Right lobe of liver (tissue), 6 donors: ENCODE measurements at regions not wholly inside any gene's neighbourhood (a gene's known extent, or its start where the extent isn't known, plus 50 kb on each side); places are given as distances from the start of the nearest gene placed in this dataset.
A peak's percentile ranks its signal among the peaks of the same experiment; 100 is the strongest.

Experiments
- ATAC-seq, 4 donors: fragments of 200-7000 bp; cut with Tn5 transposase; one replicate each; pipeline ENCODE4 v1.9.1; 2020; ENCODE audit warnings: mild to moderate bottlenecking in 4 of 4, moderate library complexity in 4 of 4
- DNase-seq, 3 donors: peaks; one replicate each; pipeline ENCODE4 v3.0.0-alpha.2; 2020
- H3K27ac ChIP-seq, 3 donors: fragments of 200-600 bp; one replicate each; pipeline ENCODE4 v1.8.0; 2022
- H3K27me3 ChIP-seq, 2 donors: fragments of 200-600 bp; one replicate each; pipeline ENCODE4 v1.8.0; 2022
- H3K36me3 ChIP-seq, 4 donors: fragments of 200-600 bp; sonication (generic) in 1 of 4; one replicate each; pipeline versions ENCODE4 v1.5.1 to v1.8.0; 2017 to 2022; ENCODE audit warnings: control low read depth in 1 of 4
- H3K4me1 ChIP-seq, 4 donors: fragments of 200-600 bp; sonication (generic) in 1 of 4; one replicate each; pipeline versions ENCODE4 v1.5.1 to v1.8.0; 2017 to 2022; ENCODE audit warnings: control low read depth in 1 of 4
- H3K4me3 ChIP-seq, 3 donors: fragments of 200-600 bp; one replicate each; pipeline ENCODE4 v1.8.0; 2022
- H3K9me3 ChIP-seq, 4 donors: fragments of 200-600 bp; sonication (generic) in 1 of 4; one replicate each; pipeline versions ENCODE4 v1.5.1 to v1.8.0; 2017 to 2022; ENCODE audit warnings: control low read depth in 1 of 4
- POLR2A ChIP-seq: fragments of 450-650 bp; IDR thresholded peaks from one replicate; pipeline ENCODE4 v1.6.1; 2017; ENCODE audit warnings: antibody characterized with exemption, mild to moderate bottlenecking
- WGBS: methylation state at CpG from one replicate; pipeline ENCODE4 v1.1.6; 2018; ENCODE audit warnings: low coverage, low lambda C conversion rate; ENCODE audit not compliant: insufficient coverage; ENCODE audit errors: missing lambda C conversion rate; 5-methylcytosine and 5-hydroxymethylcytosine counted together
- intact Hi-C, 2 donors: fragments of 100-400 bp; cut with DNase I; formaldehyde crosslinking; loops; one replicate each; pipeline versions ENCODE4 v1.11.2 to v1.14.1; 2022
- TF ChIP-seq, protein P1 (sequence below), 4 donors: fragments of 200-600 bp in 3 of 4; fragments of 450-650 bp in 1 of 4; IDR thresholded peaks; one replicate each; pipeline versions ENCODE4 v1.5.1 to v1.8.0; 2016 to 2022; ENCODE audit warnings: antibody characterized with exemption in 4 of 4, mild to moderate bottlenecking in 2 of 4
- donor health status: DM: no; HTN: yes; CAD: no.
- donor health status: DM: no; HTN: no; CAD: no.
- donor health status: DM: no; HTN: no; CAD: no.
- donor health status: DM: no; HTN: yes; CAD: no.
- donor health status: DM: no; HTN: yes; CAD: no.

DNA sequence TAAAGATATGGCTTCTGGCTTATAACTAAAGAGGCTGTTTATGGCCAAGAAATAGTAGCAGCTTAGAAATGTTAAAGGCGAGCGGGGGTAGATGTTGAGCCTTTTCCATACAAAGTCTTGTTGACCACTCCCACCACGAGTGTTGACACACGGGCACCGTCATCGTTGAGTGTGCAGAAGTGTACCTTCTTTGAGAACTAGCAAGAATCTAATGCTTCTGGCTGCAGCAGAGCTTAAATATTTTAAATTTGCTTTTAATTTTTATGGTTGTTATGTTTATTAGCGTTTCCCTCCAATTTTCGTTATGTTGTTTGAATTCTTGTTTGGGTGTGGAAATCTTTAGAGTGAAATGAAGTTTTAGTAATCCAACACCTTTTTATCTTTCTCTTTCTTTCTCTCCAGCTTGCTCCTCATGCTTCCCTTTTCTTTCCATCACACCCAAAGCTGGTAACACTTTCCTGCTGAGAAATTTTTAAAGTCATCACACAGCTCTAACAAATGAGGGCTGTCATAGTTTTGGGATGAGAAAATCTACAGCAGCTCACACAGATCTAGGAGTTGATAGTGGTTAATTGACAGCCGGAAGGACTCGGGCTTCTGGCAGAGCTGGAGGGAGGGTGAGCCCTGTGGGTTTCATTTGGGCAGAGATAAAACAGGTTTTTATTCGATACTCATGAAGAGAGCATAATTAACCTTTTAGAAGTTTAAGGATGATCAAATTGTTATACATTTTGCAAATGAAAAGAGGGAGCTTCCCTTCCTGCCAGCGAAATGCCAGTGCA lies 120.1 kb upstream of the ZNF608 start:
- no peak for TF ChIP-seq POLR2A
- TF ChIP-seq, protein P1, sequence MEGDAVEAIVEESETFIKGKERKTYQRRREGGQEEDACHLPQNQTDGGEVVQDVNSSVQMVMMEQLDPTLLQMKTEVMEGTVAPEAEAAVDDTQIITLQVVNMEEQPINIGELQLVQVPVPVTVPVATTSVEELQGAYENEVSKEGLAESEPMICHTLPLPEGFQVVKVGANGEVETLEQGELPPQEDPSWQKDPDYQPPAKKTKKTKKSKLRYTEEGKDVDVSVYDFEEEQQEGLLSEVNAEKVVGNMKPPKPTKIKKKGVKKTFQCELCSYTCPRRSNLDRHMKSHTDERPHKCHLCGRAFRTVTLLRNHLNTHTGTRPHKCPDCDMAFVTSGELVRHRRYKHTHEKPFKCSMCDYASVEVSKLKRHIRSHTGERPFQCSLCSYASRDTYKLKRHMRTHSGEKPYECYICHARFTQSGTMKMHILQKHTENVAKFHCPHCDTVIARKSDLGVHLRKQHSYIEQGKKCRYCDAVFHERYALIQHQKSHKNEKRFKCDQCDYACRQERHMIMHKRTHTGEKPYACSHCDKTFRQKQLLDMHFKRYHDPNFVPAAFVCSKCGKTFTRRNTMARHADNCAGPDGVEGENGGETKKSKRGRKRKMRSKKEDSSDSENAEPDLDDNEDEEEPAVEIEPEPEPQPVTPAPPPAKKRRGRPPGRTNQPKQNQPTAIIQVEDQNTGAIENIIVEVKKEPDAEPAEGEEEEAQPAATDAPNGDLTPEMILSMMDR (IDR thresholded peaks at IDR 0.05), result no peak
- no peaks in the 10 kb centered on the region for H3K27me3 ChIP-seq
- DNase-seq (no peak), ATAC-seq (peak in 2 of 4 donors; percentile 28 to 36)
- no peak overlapping the region for H3K4me3 ChIP-seq
- no peaks in the 10 kb centered on the region for H3K36me3 ChIP-seq
- no peak overlapping the region for H3K27ac ChIP-seq
- peaks cover 0 to 4% (median 0%) of the 10 kb centered on the region in 4 donors for H3K4me1 ChIP-seq
- 36% methylated on average over 10 of the region's 12 CpGs for WGBS
- intact Hi-C loops, result no loop called here
- no peaks in the 10 kb centered on the region for H3K9me3 ChIP-seq

DNA sequence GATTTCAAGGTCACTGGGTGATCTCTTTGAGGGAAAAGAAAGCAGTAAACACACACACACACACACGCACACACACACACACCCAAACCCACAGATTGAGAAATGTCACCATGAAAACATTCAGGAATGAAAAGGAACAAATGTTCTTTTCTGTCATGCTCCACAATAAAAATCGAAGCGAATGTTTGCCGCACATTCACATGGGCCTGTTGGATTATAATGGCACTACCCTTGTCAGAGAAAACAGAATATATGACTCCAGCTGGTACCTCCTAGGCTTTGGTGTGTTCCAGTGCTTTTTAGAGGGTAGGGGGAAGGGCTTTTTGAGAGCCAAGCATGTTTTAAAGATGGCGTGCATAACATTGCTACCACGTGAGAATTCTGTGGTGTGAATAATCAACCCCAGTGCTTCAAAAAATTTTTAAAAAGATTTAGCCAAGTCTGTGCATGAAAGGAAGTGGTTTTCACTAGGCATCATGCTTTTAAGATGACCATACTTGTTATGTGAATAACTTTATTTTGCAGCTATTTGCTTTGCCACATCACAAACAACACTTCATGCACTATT lies 120.8 kb upstream of the ZNF608 start:
- no peaks in the 10 kb centered on the region for H3K36me3 ChIP-seq
- H3K4me1 ChIP-seq, result peaks cover 0 to 4% (median 0%) of the 10 kb centered on the region in 4 donors
- no peaks in the 10 kb centered on the region for H3K9me3 ChIP-seq
- H3K27ac ChIP-seq, result no peak overlapping the region
- intact Hi-C loops, result no loop called here
- no peak overlapping the region for H3K4me3 ChIP-seq
- DNase-seq (no peak), ATAC-seq (peak in 2 of 4 donors; percentile 58 to 70)
- WGBS, result 71% methylated on average over 6 of the region's 6 CpGs
- no peaks in the 10 kb centered on the region for H3K27me3 ChIP-seq
- TF ChIP-seq, protein P1 (IDR thresholded peaks at IDR 0.05), result no peak
- TF ChIP-seq POLR2A, result no peak

DNA sequence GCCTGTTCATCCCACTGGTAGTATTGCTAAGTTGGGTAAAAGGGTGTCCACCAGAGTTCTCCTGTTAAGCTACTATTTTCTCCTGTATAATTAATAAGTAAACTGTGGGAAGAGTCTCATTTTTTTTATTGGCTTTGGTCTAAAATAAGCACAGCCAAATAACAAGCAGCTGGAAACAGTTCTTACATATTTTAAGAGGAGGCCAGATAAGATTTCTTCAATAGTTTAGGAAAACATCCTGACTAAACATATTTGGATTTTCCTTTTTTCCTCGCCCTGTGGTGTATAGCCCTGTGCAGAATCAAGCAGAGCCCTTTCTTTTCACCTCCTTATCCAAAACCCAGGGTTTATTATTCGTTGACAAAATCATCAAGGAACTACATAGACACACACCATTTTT lies 122.2 kb upstream of the ZNF608 start:
- no peak for DNase-seq
- intact Hi-C loops, result no loop called here
- WGBS, result 47% methylated on average over 2 of the region's 2 CpGs
- TF ChIP-seq, protein P1 (IDR thresholded peaks at IDR 0.05), result no peak
- no peak for TF ChIP-seq POLR2A
- peaks cover 0 to 4% (median 0%) of the 10 kb centered on the region in 4 donors for H3K4me1 ChIP-seq
- H3K27ac ChIP-seq, result no peak overlapping the region
- H3K4me3 ChIP-seq, result no peak overlapping the region
- no peaks in the 10 kb centered on the region for H3K9me3 ChIP-seq
- ATAC-seq, result no peak
- H3K36me3 ChIP-seq, result no peaks in the 10 kb centered on the region
- no peaks in the 10 kb centered on the region for H3K27me3 ChIP-seq

DNA sequence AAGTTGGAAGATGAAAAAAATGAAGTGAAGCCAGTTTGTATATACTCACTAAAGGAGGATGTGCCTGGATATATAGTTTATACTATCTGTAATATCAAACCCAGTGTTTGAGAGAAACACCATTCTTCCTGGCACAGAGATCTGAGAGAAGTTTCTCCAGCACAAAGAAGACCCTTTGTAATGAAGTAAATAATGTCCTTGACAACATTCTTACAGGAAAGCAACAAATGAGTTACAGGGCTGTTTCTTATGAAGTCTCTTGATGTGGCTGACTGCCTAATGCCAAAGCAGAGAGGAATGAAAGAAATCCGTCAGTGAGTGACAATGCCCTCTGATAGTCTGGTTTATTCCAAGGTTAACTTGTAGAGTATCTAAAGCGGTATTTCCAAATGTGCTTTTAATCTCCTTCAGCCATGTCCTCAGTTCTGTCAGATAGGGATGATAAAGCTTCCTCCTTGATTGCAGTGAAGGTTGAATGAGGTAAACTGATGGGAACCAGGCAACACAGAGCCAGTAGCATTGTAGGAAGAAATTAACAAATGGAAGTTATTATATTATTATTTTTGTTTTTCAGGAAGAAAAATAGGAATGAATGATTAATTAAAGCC lies 123.1 kb upstream of the ZNF608 start:
- H3K27ac ChIP-seq, result no peak overlapping the region
- no peaks in the 10 kb centered on the region for H3K36me3 ChIP-seq
- H3K27me3 ChIP-seq, result no peaks in the 10 kb centered on the region
- WGBS, result 75% methylated on average over 2 of the region's 2 CpGs
- H3K4me1 ChIP-seq, result peaks cover 0 to 4% (median 0%) of the 10 kb centered on the region in 4 donors
- intact Hi-C loops, result no loop called here
- DNase-seq (no peak), ATAC-seq (no peak)
- H3K9me3 ChIP-seq, result no peaks in the 10 kb centered on the region
- TF ChIP-seq, protein P1 (IDR thresholded peaks at IDR 0.05), result no peak
- no peak for TF ChIP-seq POLR2A
- no peak overlapping the region for H3K4me3 ChIP-seq
